ENCODE measurements at regions not wholly inside any gene's neighbourhood (a gene's known extent, or its start where the extent isn't known, plus 50 kb on each side); places are given as distances from the start of the nearest gene placed in this dataset.

GRCh38 chr5:143694357-143694756, 117.6 kb upstream of the HMHB1 start (continued):
- TF ChIP-seq ERF (CRISPR knock-in tag; IDR thresholded peaks at IDR 0.05) (no peak), ZNF7 (CRISPR knock-in tag; IDR thresholded peaks at IDR 0.05) (peak; percentile 67), KLF16 (CRISPR knock-in tag; IDR thresholded peaks at IDR 0.05) (0 out of 4 replicates have a peak, but pooled peaks of 1 of the 2 experiments have one; percentile 14), ETV5 (CRISPR knock-in tag; IDR thresholded peaks at IDR 0.05; ENCODE audit: borderline replicate concordance) (no peak), MXD4 (CRISPR knock-in tag; IDR thresholded peaks at IDR 0.05) (no peak), CHD2 (IDR thresholded peaks at IDR 0.05; ENCODE audit: low read depth, low read length) (no peak), ZNF749 (CRISPR knock-in tag; IDR thresholded peaks at IDR 0.05; ENCODE audit: borderline replicate concordance) (no peak), IKZF1 (IDR thresholded peaks at IDR 0.05) (no peak), HOXD1 (CRISPR knock-in tag; IDR thresholded peaks at IDR 0.05) (no peak), ZFP36L1 (CRISPR knock-in tag; IDR thresholded peaks at IDR 0.05) (no peak), BHLHE40 (IDR thresholded peaks at IDR 0.05; ENCODE audit: low read length) (peak; percentile 82), FOXP1 (IDR thresholded peaks at IDR 0.05) (no peak), FOXP1 (CRISPR knock-in tag; IDR thresholded peaks at IDR 0.05) (peak; percentile 34), ZNF331 (CRISPR knock-in tag; IDR thresholded peaks at IDR 0.05) (peak; percentile 70; the same call in 1 of the 2 replicates), SOX13 (IDR thresholded peaks at IDR 0.05) (0 out of 2 replicates have a peak, but pooled peaks have one; percentile 45), SOX13 (CRISPR knock-in tag; conservative IDR thresholded peaks at IDR 0.05 in 1 of 2, IDR thresholded peaks at IDR 0.05 in 1 of 2) (peak in 1 of 2 experiments; percentile 81; a peak in 2 of 4 replicates), FOXA3 (CRISPR knock-in tag; IDR thresholded peaks at IDR 0.05) (peak; percentile 61), ZMAT3 (CRISPR knock-in tag; conservative IDR thresholded peaks at IDR 0.05) (0 out of 2 replicates have a peak, but pooled peaks have one; percentile 37), SALL1 (CRISPR knock-in tag; IDR thresholded peaks at IDR 0.05) (peak; percentile 76), ZNF83 (CRISPR knock-in tag; IDR thresholded peaks at IDR 0.05; ENCODE audit: borderline replicate concordance) (no peak), ZBTB42 (CRISPR knock-in tag; IDR thresholded peaks at IDR 0.05) (no peak), THAP7 (CRISPR knock-in tag; IDR thresholded peaks at IDR 0.05) (no peak), JUND (CRISPR knock-in tag; IDR thresholded peaks at IDR 0.05) (no peak), MED1 (CRISPR knock-in tag; IDR thresholded peaks at IDR 0.05) (peak; percentile 45; the same call in 1 of the 2 replicates), ARID2 (CRISPR knock-in tag; IDR thresholded peaks at IDR 0.05; ENCODE audit: borderline replicate concordance) (no peak), TFDP1 (CRISPR knock-in tag; IDR thresholded peaks at IDR 0.05; ENCODE audit: borderline replicate concordance) (no peak), ZNF124 (CRISPR knock-in tag; IDR thresholded peaks at IDR 0.05) (no peak), KDM5A (IDR thresholded peaks at IDR 0.05; ENCODE audit: borderline replicate concordance, low read length) (no peak), ZBTB33 (CRISPR knock-in tag; IDR thresholded peaks at IDR 0.05) (no peak), E2F5 (CRISPR knock-in tag; conservative IDR thresholded peaks at IDR 0.05) (no peak)
- TF ChIP-seq, protein P1, sequence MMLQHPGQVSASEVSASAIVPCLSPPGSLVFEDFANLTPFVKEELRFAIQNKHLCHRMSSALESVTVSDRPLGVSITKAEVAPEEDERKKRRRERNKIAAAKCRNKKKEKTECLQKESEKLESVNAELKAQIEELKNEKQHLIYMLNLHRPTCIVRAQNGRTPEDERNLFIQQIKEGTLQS (CRISPR knock-in tag; IDR thresholded peaks at IDR 0.05): no peak

All from HepG2 (cell line).